Endothelial cell (in vitro differentiated cells): ENCODE measurements at regions not wholly inside any gene's neighbourhood (a gene's known extent, or its start where the extent isn't known, plus 50 kb on each side); places are given as distances from the start of the nearest gene placed in this dataset.

Source experiments
- DNase-seq: peaks from one replicate; pipeline ENCODE4 v3.0.0; 2021; ENCODE audit warnings: low spot score
- H3K27ac Mint-ChIP-seq: one replicate; pipeline ENCODE4 v1.8.0; 2021; ENCODE audit warnings: mixed read lengths, inconsistent platforms; ENCODE audit not compliant: unreplicated experiment
- H3K27me3 Mint-ChIP-seq: one replicate; pipeline ENCODE4 v1.8.0; 2021; ENCODE audit warnings: mild to moderate bottlenecking, moderate library complexity, mixed read lengths, inconsistent platforms; ENCODE audit not compliant: unreplicated experiment
- H3K36me3 Mint-ChIP-seq: one replicate; pipeline ENCODE4 v1.8.0; 2021; ENCODE audit warnings: mild to moderate bottlenecking, low read depth, mixed read lengths, inconsistent platforms; ENCODE audit not compliant: unreplicated experiment
- H3K4me1 Mint-ChIP-seq: one replicate; pipeline ENCODE4 v1.8.0; 2021; ENCODE audit warnings: mild to moderate bottlenecking, mixed read lengths, inconsistent platforms; ENCODE audit not compliant: unreplicated experiment
- H3K4me3 Mint-ChIP-seq: one replicate; pipeline ENCODE4 v1.8.0; 2021; ENCODE audit warnings: mild to moderate bottlenecking, mixed read lengths, inconsistent platforms; ENCODE audit not compliant: unreplicated experiment
- H3K9me3 Mint-ChIP-seq: one replicate; pipeline ENCODE4 v1.8.0; 2021; ENCODE audit warnings: mixed read lengths, inconsistent platforms; ENCODE audit not compliant: unreplicated experiment
- CTCF ChIP-seq: fragments of 200-600 bp; sonication (generic); IDR thresholded peaks from one replicate; pipeline ENCODE4 v1.5.0; 2021; ENCODE audit warnings: antibody characterized with exemption; ENCODE audit not compliant: unreplicated experiment

DNA sequence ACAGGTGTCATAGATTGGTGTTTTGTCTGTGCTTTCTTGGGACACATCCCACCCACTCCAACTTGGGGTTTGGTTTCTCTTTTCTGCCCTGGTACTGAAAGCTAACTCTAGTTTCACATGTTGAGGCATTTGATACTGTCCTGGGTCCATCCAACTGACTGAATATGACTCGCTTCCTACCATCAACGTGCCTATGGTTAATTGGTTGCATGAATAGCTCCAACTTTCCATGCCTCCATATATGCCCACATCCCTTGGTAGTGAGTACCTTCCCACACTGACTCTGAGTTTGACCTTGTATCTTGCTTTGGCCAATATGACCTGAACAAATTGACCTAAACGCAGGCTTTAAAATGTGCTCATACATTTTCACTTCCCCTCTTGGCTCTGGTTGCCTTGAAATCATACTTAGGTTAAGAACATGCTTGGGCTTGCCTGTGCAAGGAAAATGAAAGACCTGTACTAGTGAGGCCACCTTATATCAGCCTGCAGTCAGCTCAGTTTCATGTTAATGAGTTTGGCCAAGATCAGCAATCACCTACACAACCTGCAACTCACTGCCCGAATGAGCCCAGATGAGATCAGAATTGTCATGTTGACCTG is 81.0 kb upstream of the KCNK2 start:
- TF ChIP-seq CTCF = no peak
- H3K4me1 Mint-ChIP-seq = no peaks in the 10 kb centered on the region
- H3K9me3 Mint-ChIP-seq = no peaks in the 10 kb centered on the region
- no peaks in the 10 kb centered on the region for H3K36me3 Mint-ChIP-seq
- no peaks in the 10 kb centered on the region for H3K27me3 Mint-ChIP-seq
- no peak overlapping the region for H3K27ac Mint-ChIP-seq
- no peak for DNase-seq
- H3K4me3 Mint-ChIP-seq = no peak overlapping the region

- H3K4me3 Mint-ChIP-seq = no peak overlapping the region
Measured at GRCh38 chr1:215002471-215002870, 80.1 kb upstream of the KCNK2 start.

DNA sequence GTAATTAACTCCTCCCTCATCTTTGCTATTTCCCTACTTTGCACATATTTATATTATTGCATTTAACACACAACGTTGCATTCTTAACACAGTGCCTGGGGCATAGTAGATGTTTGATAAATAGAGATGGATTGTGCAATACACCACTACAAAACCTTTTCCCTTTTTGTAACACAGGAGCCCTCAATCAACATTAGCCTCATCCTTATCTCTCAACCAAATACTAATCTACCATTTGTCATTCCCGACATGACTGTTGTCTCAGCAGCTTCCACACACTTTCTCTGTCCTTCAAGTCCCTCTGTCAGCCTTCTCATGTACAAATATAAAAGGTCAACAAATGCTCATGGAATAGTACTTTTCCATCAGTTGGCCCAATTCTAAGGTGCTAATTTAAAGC is 78.9 kb upstream of the KCNK2 start:
- no peak for TF ChIP-seq CTCF
- no peaks in the 10 kb centered on the region for H3K36me3 Mint-ChIP-seq
- H3K4me1 Mint-ChIP-seq = no peaks in the 10 kb centered on the region
- H3K9me3 Mint-ChIP-seq = no peaks in the 10 kb centered on the region
- no peaks in the 10 kb centered on the region for H3K27me3 Mint-ChIP-seq
- H3K27ac Mint-ChIP-seq = no peak overlapping the region
- H3K4me3 Mint-ChIP-seq = no peak overlapping the region
- DNase-seq = no peak

More at GRCh38 chr1:215002471-215002870, 80.1 kb upstream of the KCNK2 start:
- Mint-ChIP-seq H3K27ac (no peak overlapping the region), H3K9me3 (no peaks in the 10 kb centered on the region), H3K27me3 (no peaks in the 10 kb centered on the region), H3K4me1 (no peaks in the 10 kb centered on the region), H3K36me3 (no peaks in the 10 kb centered on the region)
- no peak for DNase-seq
- no peak for TF ChIP-seq CTCF

GRCh38 chr1:215004121-215004827 is 78.3 kb upstream of the KCNK2 start:
- Mint-ChIP-seq H3K36me3 (no peaks in the 10 kb centered on the region), H3K4me1 (no peaks in the 10 kb centered on the region), H3K27me3 (no peaks in the 10 kb centered on the region), H3K4me3 (no peak overlapping the region), H3K27ac (no peak overlapping the region), H3K9me3 (no peaks in the 10 kb centered on the region)
- no peak for DNase-seq
- no peak for TF ChIP-seq CTCF

- Mint-ChIP-seq H3K4me1 (no peaks in the 10 kb centered on the region), H3K27ac (no peak overlapping the region), H3K9me3 (no peaks in the 10 kb centered on the region), H3K36me3 (no peaks in the 10 kb centered on the region), H3K27me3 (no peaks in the 10 kb centered on the region), H3K4me3 (no peak overlapping the region)
- TF ChIP-seq CTCF = no peak
- DNase-seq = no peak
Measured at GRCh38 chr1:215005078-215005477, 77.5 kb upstream of the KCNK2 start.
